HG03520 (cell line): ENCODE measurements at regions not wholly inside any gene's neighbourhood (a gene's known extent, or its start where the extent isn't known, plus 50 kb on each side); places are given as distances from the start of the nearest gene placed in this dataset.
"Not testable (repeated sequence)": the region's sequence is repeated elsewhere in the genome, so short reads cannot be mapped to it uniquely, and the experiment has no call there.

Experiments
- ATAC-seq: cut with Tn5 transposase; IDR thresholded peaks from one replicate; pipeline ENCODE4 v1.9.1; 2021; ENCODE audit warnings: mild to moderate bottlenecking, moderate library complexity; ENCODE audit not compliant: unreplicated experiment

- no peak for ATAC-seq
Measured at GRCh38 chr4:4670869-4671268, 129.0 kb upstream of the STX18 start.

- no peak for ATAC-seq
Measured at GRCh38 chr4:4668355-4669210, 126.7 kb upstream of the STX18 start.

- no peak for ATAC-seq
Measured at GRCh38 chr4:4667622-4668081, 125.8 kb upstream of the STX18 start.

DNA sequence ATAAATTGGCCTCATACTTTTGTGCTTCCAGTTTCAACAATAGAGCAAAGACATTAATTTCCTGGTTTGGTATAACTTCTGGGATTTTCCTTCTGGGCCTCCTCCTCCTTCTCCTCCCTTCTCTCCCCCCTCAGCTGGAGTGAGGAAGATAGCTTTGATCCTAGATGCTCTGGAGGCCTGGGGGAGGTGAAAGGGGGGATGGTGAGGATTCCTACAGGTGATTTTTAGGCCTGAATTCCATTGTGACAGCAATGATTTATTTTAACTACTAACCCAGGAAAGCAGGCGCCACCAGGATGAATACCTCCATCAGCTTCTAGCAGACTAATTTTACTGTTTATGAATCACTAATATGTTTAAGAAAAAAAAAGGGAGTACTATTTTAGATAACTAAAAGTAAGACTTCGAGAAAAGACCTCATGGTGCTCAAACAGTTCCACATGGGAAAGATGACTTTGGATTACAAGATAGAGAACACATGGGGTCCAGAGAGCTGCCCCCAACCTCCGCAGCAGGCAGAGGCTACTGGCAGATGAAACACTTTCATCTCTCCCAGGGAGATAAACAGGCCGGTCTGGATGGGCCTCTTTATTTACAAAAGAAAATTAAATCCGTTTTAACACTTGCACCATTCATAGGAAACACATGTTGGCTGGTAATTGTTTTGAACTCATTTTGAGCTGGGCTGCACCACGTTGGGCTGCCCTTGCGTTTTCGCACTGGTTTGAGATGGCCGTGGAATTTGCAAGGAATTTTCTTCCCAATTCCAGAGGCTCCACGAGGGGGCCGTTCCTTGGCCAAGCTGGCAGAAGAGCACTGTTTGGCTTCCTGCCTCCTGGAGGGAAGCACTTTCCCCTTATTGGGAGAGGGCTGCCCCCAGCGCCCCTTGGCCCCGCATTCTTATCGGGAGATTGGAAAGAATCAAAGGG lies 125.1 kb upstream of the STX18 start:
- no peak for ATAC-seq

DNA sequence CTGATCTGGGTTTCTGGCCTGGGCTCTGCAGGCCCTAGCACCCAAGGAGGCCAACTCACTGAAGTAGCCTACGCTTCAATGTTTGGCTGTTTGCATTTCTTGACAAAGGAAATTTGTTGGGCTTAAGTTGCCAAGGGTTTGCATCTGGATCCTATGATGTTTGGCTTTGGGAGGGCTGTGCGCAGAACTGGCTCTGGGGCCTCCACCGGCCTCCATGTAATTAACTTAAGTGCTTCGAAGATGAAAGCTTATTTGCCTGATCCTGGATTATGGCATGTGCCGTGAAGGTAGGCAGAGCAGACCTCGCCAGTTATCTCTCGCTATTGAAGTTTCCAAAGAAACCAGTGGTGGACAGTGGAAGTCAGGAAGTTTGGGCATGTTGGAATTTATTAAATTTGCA lies 124.3 kb upstream of the STX18 start:
- no peak for ATAC-seq

GRCh38 chr4:4664234-4664633 lies 122.4 kb upstream of the STX18 start:
- ATAC-seq, result no peak

- ATAC-seq, result no peak
Measured at GRCh38 chr4:4663028-4663427, 121.2 kb upstream of the STX18 start.

DNA sequence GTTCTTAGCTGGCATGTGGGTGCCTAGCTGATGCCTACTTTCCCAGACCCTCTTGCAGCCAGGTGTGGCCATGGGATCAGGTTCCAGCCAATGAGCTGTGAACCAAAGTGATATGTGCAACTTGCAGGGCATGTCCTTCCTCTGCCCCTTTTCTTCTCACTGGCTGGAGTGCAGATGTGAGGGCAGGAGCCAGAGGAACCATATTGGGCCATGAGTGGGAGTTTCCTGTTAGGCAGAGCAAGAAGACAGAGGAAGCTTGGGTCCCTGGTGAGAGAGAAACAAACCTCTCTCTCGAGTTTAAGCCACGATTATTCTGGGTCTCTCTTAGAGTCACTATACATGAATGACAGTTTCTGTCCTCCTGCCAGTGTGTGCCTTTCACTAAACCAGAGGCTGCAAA lies 120.4 kb upstream of the STX18 start:
- no peak for ATAC-seq

GRCh38 chr4:4659871-4660651 lies 118.2 kb upstream of the STX18 start:
- ATAC-seq, result no peak

GRCh38 chr4:4658052-4658451 lies 116.2 kb upstream of the STX18 start:
- ATAC-seq, result no peak

DNA sequence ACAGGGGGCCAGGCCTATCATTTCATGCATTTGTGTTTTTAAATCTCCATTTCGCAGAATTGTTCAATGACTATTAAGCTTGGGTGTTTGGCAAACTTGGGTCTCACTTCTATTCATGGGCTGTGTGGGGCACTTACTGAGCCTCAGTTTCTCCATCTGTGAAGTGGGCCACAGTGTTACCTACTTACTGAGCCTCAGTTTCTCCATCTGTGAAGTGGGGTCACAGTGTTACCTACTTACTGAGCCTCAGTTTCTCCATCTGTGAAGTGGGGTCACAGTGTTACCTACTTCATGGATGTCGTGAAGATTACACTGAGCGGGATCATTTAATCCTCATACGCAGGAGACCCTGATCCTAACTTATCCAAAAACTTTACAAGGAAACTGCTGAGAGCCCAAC lies 115.1 kb upstream of the STX18 start:
- no peak for ATAC-seq

- no peak for ATAC-seq
Measured at GRCh38 chr4:4655901-4656300, 114.1 kb upstream of the STX18 start.

GRCh38 chr4:4655011-4655410 lies 113.2 kb upstream of the STX18 start:
- ATAC-seq, result no peak

DNA sequence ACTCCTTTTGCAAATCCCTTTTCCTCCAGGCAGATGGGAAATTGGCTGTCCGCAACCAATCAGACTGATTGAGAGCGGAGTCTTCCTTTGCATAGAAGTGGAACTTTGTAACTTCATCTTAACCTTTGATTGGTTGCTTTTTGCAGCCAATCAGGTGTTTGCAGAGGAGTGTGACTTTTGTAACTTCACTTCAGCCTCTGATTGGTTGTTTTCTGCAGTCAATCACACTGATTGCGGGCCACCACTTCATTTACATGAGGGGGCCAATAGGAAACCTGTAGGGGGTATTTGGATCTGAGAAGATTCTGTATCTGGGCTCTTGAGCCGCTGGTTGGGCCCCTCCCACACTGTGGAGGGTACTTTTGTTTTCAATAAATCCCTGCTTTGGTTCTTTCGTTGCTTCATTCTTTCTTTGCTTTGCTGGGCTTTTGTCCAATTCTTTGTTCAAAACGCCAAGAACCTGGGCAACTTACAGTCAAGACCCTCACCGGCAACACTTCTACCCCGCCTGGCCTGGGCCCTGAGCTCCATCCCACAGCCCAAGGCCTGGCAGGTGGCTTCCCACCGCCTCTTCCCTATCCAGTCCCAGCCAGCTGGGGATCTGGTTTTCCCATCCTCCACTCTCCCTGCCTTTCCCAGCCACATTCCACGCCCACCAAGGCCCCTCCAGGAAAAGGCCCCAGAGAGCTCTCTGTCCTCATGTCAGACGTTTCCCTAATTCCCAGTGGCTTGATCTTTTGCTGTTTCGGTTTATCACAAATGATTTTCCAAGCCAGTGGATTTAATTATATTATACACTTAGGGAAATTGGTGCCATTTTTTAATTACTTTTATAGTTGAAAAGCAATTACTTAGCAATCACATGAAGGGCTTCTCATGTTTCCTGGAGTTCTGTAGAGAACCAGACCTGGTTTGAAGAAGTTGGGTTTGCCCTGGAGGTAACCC lies 110.2 kb upstream of the STX18 start:
- ATAC-seq, result no peak

GRCh38 chr4:4647041-4647440 lies 105.2 kb upstream of the STX18 start:
- no peak for ATAC-seq

- ATAC-seq, result no peak
Measured at GRCh38 chr4:4645743-4646142, 103.9 kb upstream of the STX18 start.

DNA sequence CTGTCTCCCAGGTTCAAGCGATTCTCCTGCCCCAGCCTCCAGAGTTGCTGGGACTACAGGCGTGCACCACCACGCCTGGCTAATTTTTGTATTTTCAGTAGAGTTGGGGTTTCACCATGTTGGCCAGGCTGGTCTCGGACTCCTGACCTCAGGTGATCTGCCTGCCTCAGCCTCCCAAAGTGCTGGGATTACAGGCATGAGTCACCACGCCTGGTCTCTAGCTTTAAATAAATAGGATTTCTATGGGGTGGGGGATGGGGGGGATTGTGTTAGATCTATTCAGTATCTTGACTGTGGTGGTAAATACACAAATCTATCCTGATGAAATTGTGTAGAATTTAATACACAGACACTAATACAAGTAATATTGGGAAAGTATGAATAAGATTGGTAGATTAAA lies 102.4 kb upstream of the STX18 start:
- ATAC-seq, result not testable (repeated sequence)

DNA sequence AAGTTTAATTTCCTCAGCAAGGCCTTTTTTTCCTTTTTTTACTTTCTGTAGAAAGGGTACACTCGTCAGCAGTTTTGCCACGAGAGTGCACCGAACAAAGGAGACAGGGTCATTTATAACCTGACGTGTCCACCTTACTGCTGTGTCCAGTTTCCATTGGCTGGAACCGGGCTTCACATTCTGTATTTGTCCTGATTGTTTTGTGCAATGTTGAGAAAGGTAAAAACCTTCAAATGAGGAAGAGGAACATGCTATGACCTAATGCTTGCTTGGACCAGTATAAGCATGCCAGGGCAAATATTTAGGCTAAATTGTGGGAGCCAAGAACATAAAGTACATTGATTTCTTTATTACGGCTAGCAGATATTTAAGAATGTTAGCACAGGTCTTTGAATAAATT lies 101.9 kb upstream of the STX18 start:
- ATAC-seq, result not testable (repeated sequence)

- ATAC-seq, result no peak
Measured at GRCh38 chr4:4643306-4643705, 101.5 kb upstream of the STX18 start.

DNA sequence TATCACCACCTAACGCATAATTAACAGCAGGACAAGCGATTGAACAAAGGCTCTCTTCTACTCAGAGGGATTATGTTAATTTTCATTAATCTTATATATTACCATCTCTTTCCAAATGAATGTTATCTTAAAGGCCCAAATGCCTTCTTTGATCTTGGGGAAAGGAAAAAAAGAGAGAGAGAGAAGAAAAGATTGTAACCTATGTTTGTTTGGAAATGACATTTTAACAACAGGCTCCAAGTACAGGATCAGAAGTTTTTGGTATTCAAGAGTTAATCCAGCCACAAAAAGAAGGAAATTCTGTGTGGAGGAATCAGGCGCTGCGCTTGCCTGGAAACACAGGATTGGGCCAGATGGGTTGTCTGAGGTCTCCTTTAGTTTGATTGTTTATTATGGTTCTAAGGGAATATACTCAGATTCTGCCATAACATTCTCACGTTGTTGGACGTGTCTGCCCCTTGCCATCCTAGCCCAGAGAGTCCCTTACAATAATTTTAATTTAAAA lies 100.7 kb upstream of the STX18 start:
- no peak for ATAC-seq
